OCI-LY7 (cell line): ENCODE measurements at regions not wholly inside any gene's neighbourhood (a gene's known extent, or its start where the extent isn't known, plus 50 kb on each side); places are given as distances from the start of the nearest gene placed in this dataset.

Experiments used
- EZH2phosphoT487 ChIP-seq: fragments of 200-600 bp; sonication (generic); IDR thresholded peaks from 2 replicates; pipeline ENCODE4 v1.6.1; 2018; ENCODE audit warnings: low read depth, borderline replicate concordance, mild to moderate bottlenecking, mixed run types, antibody characterized with exemption, low read length, moderate library complexity, mixed read lengths
- TF ChIP-seq, protein P1 (sequence below): fragments of 200-600 bp; sonication (generic); conservative IDR thresholded peaks from 2 replicates; pipeline ENCODE4 v1.5.1; 2014; ENCODE audit warnings: mild to moderate bottlenecking, antibody characterized with exemption, low read length, moderate library complexity, mixed read lengths

- TF ChIP-seq, protein P1, sequence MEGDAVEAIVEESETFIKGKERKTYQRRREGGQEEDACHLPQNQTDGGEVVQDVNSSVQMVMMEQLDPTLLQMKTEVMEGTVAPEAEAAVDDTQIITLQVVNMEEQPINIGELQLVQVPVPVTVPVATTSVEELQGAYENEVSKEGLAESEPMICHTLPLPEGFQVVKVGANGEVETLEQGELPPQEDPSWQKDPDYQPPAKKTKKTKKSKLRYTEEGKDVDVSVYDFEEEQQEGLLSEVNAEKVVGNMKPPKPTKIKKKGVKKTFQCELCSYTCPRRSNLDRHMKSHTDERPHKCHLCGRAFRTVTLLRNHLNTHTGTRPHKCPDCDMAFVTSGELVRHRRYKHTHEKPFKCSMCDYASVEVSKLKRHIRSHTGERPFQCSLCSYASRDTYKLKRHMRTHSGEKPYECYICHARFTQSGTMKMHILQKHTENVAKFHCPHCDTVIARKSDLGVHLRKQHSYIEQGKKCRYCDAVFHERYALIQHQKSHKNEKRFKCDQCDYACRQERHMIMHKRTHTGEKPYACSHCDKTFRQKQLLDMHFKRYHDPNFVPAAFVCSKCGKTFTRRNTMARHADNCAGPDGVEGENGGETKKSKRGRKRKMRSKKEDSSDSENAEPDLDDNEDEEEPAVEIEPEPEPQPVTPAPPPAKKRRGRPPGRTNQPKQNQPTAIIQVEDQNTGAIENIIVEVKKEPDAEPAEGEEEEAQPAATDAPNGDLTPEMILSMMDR, result no peak
- no peak for TF ChIP-seq EZH2phosphoT487
Measured at GRCh38 chr6:91500689-91501303, 913.9 kb upstream of the MAP3K7 start.
